ENCODE measurements at regions not wholly inside any gene's neighbourhood (a gene's known extent, or its start where the extent isn't known, plus 50 kb on each side); places are given as distances from the start of the nearest gene placed in this dataset.

GRCh38 chr7:113389112-113389646, 270.8 kb upstream of the SMIM30 start:
- no peak for TF ChIP-seq ZNF70 (CRISPR knock-in tag; IDR thresholded peaks at IDR 0.05)
- TF ChIP-seq, protein P1, sequence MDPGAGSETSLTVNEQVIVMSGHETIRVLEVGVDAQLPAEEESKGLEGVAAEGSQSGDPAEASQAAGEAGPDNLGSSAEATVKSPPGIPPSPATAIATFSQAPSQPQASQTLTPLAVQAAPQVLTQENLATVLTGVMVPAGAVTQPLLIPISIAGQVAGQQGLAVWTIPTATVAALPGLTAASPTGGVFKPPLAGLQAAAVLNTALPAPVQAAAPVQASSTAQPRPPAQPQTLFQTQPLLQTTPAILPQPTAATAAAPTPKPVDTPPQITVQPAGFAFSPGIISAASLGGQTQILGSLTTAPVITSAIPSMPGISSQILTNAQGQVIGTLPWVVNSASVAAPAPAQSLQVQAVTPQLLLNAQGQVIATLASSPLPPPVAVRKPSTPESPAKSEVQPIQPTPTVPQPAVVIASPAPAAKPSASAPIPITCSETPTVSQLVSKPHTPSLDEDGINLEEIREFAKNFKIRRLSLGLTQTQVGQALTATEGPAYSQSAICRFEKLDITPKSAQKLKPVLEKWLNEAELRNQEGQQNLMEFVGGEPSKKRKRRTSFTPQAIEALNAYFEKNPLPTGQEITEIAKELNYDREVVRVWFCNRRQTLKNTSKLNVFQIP (CRISPR knock-in tag; IDR thresholded peaks at IDR 0.05; ENCODE audit: borderline replicate concordance, low read depth), result no peak
- TF ChIP-seq ARNTL (CRISPR knock-in tag; IDR thresholded peaks at IDR 0.05; ENCODE audit: borderline replicate concordance, low read depth), result no peak
- TF ChIP-seq ZNF8 (CRISPR knock-in tag; IDR thresholded peaks at IDR 0.05), result no peak
- no peak for TF ChIP-seq ESRRG (CRISPR knock-in tag; IDR thresholded peaks at IDR 0.05)
- no peak for TF ChIP-seq RARB (CRISPR knock-in tag; IDR thresholded peaks at IDR 0.05)
- TF ChIP-seq OSR1 (CRISPR knock-in tag; IDR thresholded peaks at IDR 0.05), result no peak
- ATAC-seq, result no peak

GRCh38 chr7:113383638-113384037, 265.3 kb upstream of the SMIM30 start:
- no peak for ATAC-seq
- TF ChIP-seq BACH2 (CRISPR knock-in tag; IDR thresholded peaks at IDR 0.05; ENCODE audit: borderline replicate concordance) (no peak), ZNF565 (CRISPR knock-in tag; conservative IDR thresholded peaks at IDR 0.05; ENCODE audit: low read depth) (no peak)

DNA sequence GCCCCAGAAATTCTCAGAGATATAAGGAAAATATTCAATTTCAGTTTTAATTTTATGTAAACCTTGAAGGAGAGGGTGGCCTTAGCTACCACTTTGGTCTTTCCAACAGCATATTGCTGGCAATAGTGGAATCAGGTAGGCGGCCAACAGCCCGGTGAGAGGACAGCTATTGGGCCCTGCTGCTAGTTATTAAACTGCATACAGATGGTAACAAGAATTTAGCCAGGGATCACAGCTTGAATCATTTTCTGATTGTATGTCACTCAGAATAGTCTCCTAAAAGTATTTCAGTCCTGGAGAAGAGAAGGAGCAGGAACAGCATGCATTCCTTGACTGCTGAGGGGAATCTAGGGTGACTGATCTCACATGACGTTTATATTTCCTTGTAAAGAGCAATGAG, 261.4 kb upstream of the SMIM30 start:
- ATAC-seq, result no peak
- TF ChIP-seq ESRRG (CRISPR knock-in tag; IDR thresholded peaks at IDR 0.05) (no peak), OSR1 (CRISPR knock-in tag; IDR thresholded peaks at IDR 0.05) (no peak), TOX (CRISPR knock-in tag; IDR thresholded peaks at IDR 0.05; ENCODE audit: borderline replicate concordance) (no peak), GLIS3 (CRISPR knock-in tag; IDR thresholded peaks at IDR 0.05) (no peak), PPARA (CRISPR knock-in tag; IDR thresholded peaks at IDR 0.05; ENCODE audit: borderline replicate concordance) (no peak)
- TF ChIP-seq, protein P2, sequence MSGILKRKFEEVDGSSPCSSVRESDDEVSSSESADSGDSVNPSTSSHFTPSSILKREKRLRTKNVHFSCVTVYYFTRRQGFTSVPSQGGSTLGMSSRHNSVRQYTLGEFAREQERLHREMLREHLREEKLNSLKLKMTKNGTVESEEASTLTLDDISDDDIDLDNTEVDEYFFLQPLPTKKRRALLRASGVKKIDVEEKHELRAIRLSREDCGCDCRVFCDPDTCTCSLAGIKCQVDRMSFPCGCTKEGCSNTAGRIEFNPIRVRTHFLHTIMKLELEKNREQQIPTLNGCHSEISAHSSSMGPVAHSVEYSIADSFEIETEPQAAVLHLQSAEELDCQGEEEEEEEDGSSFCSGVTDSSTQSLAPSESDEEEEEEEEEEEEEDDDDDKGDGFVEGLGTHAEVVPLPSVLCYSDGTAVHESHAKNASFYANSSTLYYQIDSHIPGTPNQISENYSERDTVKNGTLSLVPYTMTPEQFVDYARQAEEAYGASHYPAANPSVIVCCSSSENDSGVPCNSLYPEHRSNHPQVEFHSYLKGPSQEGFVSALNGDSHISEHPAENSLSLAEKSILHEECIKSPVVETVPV (CRISPR knock-in tag; IDR thresholded peaks at IDR 0.05), result no peak
- TF ChIP-seq, protein P3, sequence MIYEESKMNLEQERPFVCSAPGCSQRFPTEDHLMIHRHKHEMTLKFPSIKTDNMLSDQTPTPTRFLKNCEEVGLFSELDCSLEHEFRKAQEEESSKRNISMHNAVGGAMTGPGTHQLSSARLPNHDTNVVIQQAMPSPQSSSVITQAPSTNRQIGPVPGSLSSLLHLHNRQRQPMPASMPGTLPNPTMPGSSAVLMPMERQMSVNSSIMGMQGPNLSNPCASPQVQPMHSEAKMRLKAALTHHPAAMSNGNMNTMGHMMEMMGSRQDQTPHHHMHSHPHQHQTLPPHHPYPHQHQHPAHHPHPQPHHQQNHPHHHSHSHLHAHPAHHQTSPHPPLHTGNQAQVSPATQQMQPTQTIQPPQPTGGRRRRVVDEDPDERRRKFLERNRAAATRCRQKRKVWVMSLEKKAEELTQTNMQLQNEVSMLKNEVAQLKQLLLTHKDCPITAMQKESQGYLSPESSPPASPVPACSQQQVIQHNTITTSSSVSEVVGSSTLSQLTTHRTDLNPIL (CRISPR knock-in tag; IDR thresholded peaks at IDR 0.05; ENCODE audit: low read depth), result no peak

DNA sequence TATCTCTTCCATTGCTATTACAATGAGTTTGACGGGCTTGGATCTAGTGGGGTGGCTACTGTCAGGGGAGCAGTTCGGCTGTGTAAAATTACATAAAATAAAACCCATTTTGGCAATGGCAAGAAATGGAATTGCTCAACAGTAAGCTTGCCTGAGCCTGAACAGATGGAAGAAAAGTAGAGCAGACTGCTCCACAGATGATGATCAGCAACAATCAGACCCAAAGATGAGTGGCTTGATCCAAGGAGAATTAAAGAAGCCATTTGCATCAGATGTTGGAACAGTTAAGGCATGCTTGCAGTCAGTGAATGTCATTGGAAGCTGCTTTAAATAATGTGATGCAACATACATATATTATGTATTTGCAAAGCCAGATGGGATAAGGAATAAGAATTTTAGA, 256.6 kb upstream of the SMIM30 start:
- TF ChIP-seq ZNF8 (CRISPR knock-in tag; IDR thresholded peaks at IDR 0.05) (no peak), ARNTL (CRISPR knock-in tag; IDR thresholded peaks at IDR 0.05; ENCODE audit: borderline replicate concordance, low read depth) (no peak), TCF4 (CRISPR knock-in tag; IDR thresholded peaks at IDR 0.05; ENCODE audit: borderline replicate concordance) (no peak), BACH2 (CRISPR knock-in tag; IDR thresholded peaks at IDR 0.05; ENCODE audit: borderline replicate concordance) (no peak)
- TF ChIP-seq, protein P4, sequence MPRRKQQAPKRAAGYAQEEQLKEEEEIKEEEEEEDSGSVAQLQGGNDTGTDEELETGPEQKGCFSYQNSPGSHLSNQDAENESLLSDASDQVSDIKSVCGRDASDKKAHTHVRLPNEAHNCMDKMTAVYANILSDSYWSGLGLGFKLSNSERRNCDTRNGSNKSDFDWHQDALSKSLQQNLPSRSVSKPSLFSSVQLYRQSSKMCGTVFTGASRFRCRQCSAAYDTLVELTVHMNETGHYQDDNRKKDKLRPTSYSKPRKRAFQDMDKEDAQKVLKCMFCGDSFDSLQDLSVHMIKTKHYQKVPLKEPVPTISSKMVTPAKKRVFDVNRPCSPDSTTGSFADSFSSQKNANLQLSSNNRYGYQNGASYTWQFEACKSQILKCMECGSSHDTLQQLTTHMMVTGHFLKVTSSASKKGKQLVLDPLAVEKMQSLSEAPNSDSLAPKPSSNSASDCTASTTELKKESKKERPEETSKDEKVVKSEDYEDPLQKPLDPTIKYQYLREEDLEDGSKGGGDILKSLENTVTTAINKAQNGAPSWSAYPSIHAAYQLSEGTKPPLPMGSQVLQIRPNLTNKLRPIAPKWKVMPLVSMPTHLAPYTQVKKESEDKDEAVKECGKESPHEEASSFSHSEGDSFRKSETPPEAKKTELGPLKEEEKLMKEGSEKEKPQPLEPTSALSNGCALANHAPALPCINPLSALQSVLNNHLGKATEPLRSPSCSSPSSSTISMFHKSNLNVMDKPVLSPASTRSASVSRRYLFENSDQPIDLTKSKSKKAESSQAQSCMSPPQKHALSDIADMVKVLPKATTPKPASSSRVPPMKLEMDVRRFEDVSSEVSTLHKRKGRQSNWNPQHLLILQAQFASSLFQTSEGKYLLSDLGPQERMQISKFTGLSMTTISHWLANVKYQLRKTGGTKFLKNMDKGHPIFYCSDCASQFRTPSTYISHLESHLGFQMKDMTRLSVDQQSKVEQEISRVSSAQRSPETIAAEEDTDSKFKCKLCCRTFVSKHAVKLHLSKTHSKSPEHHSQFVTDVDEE (CRISPR knock-in tag; IDR thresholded peaks at IDR 0.05), result no peak
- no peak for ATAC-seq

- TF ChIP-seq TOX (CRISPR knock-in tag; IDR thresholded peaks at IDR 0.05; ENCODE audit: borderline replicate concordance), result no peak
- TF ChIP-seq ISL1 (CRISPR knock-in tag; IDR thresholded peaks at IDR 0.05), result peak; percentile 86
- no peak for TF ChIP-seq ESRRG (CRISPR knock-in tag; IDR thresholded peaks at IDR 0.05)
- ATAC-seq, result no peak
Observed at GRCh38 chr7:113373863-113374262, 255.5 kb upstream of the SMIM30 start.
